ENCODE measurements at regions not wholly inside any gene's neighbourhood (a gene's known extent, or its start where the extent isn't known, plus 50 kb on each side); places are given as distances from the start of the nearest gene placed in this dataset.

DNA sequence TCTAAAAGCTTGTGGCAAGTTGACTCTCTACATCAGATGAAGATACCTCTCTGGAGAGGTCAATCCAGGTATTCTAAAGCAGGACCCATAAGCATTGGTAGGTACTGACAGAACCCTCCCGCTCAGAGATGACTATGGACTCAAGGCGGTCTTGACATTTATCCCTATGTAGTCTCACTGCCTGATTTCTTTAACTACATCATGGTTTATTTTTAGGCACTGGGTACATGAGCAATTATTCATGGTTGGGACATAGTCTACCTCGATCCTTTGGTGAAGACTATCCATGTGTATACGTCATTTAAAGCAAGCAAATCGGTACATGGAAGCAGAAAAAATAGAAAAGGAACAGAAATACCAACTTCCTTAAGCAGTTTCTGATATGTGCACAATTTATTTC, 136.2 kb upstream of the TAB2 start:
- peak; percentile 9 for DNase-seq (ENCODE audit: low read depth)

DNA sequence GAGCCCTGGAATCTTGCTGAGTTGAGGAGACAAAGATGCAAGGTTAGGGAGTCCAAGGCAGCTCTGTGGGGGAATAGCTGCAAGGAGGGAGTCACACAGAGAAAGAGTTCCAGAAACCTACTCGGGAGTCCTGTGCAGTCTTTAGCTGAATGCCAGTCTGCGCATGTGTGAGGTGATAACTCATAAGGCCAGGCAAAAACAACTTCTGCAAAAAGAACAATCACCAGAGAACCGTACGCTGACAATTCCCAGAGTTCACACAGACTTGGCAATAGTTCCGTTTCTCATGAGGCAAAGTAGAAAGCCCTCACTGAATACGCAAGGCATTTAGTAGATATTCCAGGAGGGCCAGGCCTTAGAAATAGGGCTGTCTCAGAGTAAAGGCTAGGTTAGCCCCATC, 135.2 kb upstream of the TAB2 start:
- DNase-seq (ENCODE audit: low read depth), result no peak

DNA sequence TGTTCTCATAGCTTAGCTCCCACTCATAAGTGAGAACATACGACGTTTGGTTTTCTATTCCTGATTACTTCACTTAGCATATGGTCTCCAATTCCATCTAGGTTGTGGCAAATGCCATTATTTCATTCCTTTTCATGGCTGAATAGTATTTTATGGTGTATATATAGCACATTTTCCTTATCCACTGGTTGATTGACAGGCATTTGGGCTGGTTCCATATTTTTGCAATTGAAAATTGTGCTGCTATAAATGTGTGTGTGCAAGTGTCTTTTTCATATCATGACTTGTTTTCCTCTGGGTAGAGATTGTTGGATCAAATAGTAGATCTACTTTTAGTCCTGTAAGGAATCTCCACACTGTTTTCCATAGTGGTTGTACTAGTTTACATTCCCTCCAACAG, 133.0 kb upstream of the TAB2 start:
- DNase-seq (ENCODE audit: low read depth), result no peak

DNA sequence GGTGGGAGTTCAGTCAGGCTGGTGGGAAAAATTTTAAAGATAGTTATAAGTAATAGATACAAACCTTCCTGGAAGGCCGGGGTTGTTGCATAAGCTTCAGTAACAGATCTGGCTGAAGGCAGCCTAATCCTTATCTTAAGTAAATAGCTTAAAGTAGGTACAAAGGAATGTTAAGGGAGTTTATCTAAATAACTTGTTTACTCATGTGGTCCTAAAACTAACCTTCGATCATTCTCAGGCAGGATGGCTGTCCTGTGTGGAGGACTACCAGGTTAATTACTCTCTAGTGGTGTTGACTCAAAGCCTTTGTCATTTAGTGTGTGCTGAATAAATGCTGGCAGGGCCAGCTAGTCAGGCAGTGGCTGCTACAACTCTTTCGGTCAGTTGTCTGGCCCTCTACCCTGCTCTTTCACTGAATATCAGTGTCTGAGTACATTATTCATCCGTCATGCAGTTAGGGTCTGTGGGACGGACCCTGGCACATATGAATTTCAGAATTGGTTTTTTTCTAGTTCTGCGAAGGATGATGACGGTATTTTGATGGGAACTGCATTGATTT, 131.6 kb upstream of the TAB2 start:
- no peak for DNase-seq (ENCODE audit: low read depth)

DNA sequence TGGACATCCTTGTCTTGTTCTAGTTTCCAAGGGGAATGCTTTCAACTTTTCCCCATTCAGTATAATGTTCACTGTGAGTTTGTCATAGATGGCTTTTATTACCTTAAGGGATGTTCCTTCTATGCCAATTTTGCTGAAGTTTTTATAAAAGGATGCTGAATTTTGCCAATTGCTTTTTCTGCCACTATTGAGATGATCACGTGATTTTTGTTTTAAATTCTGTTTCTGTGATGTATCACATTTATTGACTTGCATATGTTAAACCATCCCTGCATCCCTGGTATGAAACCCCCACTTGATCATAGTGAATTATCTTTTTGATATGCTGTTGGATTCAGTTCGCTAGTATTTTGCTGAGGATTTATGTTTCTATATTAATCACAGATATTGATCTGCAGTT, 130.6 kb upstream of the TAB2 start:
- DNase-seq (ENCODE audit: low read depth), result no peak

DNA sequence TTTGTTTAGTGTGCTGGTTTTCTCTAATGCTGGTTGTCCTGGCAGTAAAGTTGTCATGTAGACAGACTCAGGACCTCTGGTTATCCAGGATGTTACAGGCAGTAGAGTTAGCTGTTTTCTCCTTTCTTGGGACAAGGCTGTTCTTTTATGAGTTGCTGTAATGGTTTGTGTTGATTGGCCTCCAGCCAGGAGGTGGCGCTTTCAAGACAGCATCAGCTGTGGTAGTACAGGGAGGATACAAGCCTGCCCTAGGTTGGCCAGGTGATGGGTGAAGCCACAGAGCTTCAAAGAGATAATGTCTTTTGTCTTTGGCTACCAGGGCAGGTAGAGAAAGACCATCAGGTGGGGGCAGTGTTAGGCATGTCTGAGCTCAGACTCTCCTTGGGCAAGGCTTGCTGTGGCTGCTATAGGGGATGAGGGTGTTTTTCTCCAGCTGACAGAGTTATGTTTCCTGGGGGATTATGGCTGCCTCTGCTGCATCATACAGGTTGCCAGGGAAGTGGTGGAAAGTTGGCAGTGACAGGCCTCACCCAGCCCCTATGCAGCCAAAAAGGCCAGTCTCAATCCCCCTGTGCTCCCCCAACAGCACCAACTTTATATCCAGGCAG, 127.2 kb upstream of the TAB2 start:
- no peak for DNase-seq (ENCODE audit: low read depth)

DNA sequence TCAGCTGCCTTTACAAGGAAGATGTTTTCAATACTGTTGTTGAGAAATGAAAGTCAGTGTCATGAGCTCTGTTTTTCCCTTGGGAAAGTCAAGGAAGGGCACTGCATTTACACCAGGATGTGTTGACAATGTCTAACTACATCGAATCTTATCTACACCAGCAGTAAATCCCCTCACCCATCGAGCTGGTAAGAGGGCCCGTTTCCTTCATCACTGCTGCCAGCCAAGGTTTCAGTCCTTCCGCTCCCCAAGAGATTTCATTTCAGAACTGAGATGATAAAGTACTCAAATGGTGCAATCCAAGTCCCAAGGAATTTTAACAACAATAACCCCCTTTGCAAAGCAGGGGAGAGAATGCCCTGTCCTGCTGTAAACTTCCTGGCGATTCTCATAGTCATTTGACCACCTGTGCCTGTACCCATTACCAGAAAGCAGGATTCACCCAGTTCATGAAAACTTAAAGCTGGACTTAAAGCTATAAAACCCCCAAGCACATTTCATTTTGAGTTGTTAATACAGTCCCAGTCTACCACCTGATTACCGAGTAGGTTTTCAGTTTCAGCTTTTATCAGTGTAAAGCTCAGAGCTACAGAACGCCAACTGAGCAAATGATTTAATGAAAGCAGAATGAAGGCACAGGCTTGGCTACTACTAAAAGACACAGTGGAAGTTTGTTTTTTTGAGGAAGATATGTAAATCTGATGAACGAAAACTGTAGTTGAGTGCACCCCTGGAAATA, 122.5 kb upstream of the TAB2 start:
- DNase-seq (ENCODE audit: low read depth), result no peak

DNA sequence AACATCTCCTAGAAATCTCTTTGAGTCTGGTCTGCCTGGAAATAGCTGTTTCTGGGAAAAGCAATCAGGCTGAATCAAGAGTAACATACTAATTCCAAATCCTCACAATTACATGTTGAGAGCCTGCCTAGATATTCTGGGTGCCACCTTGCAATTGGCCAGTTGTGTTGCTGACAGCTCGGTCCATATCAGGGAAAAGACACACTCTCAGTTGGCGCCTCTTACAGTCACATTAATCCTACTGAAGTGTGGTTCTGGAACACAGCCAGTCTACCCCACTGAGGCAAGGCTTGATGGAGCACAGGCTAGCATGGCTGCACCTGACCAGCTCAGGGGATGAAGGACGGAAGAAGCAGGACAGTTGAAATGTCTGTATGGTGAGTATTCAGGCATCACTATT, 121.4 kb upstream of the TAB2 start:
- DNase-seq (ENCODE audit: low read depth), result no peak

DNA sequence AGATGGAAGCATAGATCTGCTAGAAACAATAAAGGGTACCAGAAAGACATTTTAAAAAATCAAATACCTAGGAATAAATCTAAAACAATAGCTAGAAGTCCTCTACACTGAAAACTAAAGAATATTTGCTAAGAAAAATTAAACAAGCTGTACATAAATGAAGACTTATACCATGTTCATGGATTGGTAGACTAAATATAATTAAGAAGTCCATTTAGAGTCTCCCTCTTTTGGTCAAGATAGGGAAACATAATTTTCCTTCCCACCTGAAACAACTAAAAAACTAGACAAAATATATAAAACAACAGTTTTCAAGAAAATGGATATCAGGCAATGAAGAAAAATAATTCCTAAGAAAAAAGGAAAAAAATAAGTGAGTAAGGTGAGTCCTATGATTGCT, 120.0 kb upstream of the TAB2 start:
- DNase-seq (ENCODE audit: low read depth), result no peak

DNA sequence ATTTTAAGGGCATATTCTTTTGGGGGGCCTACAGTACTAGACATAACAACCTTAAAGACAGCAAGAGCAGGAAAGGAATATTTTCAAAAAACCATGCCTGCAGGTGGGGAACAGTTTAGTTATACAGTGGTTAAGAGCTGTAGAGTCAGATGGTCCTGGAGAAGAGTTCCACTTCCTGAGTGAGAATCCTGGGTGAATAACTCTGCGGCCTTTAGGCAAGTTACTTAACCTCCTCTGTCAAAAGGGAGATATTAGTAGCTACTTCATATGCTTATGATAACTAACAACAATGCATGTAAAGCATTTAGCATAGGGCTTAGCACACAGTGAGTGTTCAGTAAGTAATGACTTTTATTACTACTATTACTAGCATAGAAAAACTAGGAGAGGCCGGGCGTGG, 119.2 kb upstream of the TAB2 start:
- DNase-seq (ENCODE audit: low read depth), result no peak

DNA sequence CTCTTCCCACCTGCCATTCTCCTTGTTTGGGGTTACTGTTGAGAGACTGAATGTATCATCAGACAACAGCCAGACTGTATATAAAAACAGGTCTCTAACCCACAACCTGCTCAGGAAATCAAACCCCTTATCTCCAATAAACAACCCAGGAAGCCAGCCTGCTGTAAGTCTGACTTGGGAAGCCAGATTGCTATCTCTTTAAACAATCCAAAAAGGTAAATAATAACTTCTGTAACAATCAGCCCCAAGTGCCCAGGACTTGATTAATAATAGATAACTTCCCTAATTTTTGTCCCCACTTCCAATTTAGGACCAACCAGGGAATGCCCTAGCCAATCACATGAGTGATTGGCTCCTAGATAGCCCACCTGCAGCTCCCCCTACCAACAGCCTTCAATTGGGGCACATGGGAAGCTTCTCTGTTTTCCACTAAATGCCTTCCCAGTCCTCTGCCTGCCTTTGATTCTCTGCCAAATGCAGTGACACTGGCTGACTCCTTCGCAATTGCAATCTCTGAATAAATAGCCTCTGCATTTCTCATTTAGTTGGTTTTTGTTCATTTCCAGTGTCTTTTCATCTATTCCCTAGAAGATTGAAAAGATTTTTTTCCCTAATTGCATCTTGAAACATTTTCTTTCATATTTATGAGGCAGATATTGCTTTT, 117.1 kb upstream of the TAB2 start:
- DNase-seq (ENCODE audit: low read depth), result no peak

DNA sequence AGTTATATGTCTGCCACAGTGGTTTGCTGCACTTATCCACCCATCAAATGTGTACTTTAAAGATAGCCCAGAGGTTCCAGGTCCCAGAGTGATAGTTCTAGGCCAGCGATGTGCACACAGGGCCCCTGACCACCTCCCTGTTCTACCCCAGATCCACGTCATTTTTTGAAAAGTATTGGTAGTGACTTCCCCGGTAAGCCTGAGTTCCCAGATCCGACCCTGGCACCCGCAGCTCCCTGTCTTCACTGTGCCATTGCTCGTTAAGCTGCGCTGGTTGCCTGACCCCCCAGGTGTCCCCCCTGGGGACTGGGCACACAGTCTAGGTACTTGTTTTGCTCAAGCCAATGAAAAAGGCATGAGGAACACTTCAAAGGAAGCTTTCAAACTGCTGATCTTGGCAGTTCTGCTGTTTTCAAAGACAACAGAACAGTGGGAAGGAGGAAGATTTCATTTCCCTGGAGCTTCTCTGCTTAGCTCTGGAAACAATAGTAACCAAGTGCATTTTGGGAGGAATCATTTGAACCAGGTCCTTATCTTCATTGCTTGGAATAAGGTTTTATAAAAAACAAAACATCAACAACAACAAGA, 116.3 kb upstream of the TAB2 start:
- no peak for DNase-seq (ENCODE audit: low read depth)

DNA sequence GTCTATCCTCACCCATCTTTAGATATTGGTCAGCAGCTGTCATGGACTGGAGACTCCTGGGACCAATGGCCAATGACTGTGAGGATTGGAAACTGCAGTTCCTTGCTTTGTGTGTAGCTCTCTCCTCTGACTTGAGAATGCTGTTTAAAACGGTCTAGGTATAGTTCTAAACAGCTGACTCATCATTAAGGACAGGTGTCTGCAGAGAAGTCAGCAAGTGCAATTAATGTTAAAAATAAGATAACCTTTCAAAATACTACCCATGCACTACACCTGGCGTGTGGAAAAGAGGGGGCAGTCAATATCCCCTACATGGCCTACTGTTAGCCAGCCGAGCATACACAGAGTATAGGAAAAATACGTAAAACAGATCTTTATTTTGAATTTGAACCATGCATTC, 115.4 kb upstream of the TAB2 start:
- DNase-seq (ENCODE audit: low read depth), result no peak

DNA sequence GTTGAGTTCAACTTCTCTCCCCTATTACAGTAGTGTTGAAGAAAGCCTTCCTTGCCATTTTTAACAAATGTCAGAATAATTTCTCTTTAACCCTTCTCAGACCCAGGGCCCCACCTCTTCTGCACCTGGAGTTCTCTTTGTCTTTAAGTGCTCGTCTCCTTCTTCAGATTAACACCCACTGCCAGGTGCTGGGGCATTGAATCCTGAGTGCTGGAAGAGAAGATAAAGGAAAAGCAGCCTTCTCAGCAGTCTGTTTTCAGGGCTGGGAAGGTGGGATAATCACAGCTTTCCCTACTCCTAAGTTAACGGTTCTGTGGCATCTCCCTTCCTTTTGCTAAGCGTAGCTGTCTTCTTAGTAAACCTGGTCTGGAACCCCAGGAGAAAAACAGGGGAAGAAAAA, 114.6 kb upstream of the TAB2 start:
- DNase-seq (ENCODE audit: low read depth), result no peak

DNA sequence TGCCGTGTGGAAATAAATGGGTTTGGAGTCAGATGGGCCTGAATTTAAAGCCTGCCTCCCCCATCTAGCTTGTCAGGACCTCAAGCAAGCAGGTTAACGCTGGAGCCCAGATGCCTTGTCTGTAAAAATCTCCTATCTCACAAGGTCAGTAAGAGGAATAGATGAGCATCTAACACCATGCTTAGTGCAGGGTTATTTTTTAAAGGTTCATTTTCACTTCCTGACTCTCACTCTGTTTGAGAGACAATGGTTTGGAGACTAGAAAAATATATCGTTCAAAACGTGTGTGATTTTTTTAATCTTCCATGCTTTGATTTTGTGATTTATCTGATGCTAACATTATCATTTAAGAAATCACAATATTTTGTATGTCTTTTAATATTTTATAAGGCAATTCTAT, 114.0 kb upstream of the TAB2 start:
- no peak for DNase-seq (ENCODE audit: low read depth)

DNA sequence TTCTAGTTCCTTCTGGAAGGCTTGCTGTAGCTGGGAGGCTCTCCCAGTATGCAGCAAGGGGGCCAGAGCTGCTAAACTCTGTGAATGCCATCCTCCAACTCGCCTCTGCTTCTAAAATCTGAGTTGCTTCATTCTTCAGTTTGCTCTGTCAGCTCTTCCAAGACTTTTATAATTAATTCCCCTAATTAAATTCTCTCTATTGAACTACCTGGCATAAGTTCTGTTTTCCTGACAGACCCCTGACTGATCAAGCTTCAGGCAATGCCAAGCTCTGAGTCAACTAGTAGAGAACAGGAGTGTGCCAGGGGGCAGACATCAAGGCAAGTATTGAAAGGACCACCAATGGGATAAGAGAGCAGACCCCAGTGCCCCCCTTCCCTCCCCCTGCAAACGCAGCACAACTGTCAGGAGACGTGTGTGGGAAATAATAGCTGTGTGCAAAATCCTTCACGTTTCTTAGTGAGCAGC, 109.3 kb upstream of the TAB2 start:
- DNase-seq (ENCODE audit: low read depth), result no peak

DNA sequence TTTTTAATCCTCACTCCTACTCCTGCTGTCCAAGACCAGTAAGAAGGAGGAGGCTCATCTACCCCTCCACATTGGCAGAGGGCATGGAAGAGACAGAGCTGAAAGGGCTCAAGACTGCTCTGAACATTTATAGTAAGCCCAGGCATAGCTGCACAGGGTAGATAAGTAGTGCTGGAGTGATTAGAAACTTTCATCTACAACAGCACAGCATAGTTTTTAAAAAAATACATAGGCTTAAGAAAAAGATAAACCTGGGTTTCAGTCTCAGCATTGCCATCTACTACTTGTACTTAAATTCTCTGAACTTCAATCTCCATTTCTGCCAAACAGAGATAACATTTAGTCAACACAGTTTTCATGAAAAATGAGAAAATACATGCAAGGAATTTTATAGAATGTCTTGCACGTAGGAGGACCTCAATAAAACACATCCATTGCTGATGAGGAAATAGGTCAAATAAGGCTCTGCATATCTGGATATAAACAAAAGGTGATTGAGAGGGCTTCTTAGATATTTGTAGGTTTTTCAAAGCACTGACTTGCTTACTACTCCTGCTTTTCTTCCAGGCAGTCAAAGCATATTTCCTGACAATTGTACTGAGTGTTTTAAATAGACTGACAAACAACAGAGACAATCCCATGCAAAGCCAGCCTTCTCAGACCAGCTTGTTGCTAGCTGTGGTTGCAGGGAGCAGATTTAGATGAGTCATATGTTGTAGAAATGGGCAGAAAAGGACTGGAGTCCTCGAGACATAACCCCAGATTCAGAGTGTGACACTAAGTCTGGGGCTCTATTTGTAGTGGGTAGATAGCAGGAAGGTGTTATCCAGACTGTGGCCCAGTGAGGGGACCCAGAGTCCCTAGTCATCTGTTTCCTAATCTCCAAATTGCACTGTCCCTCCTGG, 107.4 kb upstream of the TAB2 start:
- DNase-seq (ENCODE audit: low read depth), result peak; percentile 72

DNA sequence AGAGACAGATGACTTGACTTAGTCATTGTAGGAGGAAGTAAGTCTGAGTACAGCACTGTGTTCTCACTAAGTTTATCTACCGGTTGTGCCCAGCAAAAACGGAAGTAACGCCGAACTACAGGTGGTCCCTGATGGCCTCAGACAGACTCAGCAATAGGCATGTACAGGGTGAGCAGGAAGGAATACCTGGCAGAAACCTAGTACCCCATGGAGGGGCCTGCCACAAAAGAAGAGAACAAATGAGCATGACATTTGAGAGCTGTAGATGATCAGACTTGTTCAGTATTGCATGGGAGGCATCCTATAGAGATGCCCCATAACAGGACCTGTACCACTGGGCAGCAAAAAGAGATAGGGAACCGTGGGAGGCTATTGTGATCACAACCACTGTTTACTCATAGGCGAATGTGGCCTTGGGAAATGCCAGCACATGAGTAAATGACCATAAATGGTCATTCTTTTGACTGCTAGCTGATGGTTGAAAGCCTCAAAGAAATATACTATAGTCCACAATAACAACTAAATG, 106.4 kb upstream of the TAB2 start:
- DNase-seq (ENCODE audit: low read depth), result no peak

DNA sequence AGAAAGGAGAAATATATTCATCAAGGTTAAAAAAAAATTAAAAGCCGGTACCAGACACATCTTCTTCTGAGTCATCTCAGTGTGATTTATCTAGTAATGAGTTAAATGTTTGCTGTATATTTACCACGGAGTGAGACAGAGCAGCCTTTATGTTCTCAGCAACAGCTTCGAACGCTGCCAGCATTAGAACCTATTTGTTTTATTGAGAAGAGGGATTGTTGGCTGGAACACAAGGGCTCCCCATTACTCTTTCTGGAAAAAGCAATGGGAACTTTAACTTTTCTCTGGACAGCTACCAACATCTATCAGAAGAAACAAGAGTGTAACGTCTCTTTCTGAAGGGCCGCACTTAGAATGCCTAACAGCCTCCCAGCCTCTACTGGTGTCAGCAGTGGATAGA, 105.3 kb upstream of the TAB2 start:
- no peak for DNase-seq (ENCODE audit: low read depth)

DNA sequence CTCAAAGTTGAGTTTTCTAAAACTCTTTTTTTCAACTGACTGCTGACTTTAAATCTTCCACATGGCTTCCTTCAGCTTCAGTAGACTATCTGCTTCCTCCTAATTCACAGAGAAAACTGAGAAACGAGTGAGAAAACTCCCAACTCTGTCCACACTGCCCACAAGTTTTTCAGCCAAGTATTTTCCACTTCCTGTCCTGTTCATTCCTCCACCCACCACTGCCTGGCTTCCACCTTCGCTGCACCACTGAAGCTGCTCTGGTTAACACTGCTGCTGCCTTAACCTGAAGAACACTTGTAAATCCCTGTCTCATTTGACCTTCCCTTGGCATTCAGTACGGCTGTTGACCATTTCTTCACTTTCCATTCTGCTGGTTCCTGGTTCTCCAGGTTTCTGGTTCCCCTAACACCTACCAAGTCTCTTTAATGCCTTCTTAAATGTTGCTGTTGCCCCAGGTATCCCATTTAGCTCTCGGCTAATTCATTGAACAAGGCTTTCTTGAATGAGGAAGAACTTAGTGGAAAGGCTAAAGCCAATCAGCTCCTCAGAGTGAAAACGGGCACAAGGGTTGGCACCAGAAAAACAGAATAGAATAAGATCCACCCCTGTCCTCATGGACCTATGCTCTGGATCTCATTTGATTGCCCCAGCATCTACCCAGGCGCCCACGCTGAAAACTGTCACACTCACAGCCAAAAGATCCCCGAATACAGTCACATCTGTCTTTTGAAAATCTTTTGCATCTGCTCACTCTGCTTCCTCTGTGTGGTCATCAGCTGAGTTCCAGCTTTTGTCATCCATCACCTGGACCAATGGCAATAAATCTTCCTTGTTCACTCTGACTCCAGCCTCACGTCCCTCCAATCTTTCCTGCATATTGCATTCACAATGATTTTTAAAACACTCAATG, 104.4 kb upstream of the TAB2 start:
- no peak for DNase-seq (ENCODE audit: low read depth)

All from myocyte (in vitro differentiated cells).